Activated T-helper 1 cell treated with anti-CD3 and anti-CD28 coated beads, Interleukin-2, amount 50 U/mL, for 16 hours (primary cell): ENCODE measurements at regions not wholly inside any gene's neighbourhood (a gene's known extent, or its start where the extent isn't known, plus 50 kb on each side); places are given as distances from the start of the nearest gene placed in this dataset.

Experiments
- DNase-seq, 2 donors: peaks; one replicate each; pipeline ENCODE4 v3.0.0-alpha.2; 2020; ENCODE audit warnings: low read depth in 1 of 2, low spot score in 1 of 2

DNA sequence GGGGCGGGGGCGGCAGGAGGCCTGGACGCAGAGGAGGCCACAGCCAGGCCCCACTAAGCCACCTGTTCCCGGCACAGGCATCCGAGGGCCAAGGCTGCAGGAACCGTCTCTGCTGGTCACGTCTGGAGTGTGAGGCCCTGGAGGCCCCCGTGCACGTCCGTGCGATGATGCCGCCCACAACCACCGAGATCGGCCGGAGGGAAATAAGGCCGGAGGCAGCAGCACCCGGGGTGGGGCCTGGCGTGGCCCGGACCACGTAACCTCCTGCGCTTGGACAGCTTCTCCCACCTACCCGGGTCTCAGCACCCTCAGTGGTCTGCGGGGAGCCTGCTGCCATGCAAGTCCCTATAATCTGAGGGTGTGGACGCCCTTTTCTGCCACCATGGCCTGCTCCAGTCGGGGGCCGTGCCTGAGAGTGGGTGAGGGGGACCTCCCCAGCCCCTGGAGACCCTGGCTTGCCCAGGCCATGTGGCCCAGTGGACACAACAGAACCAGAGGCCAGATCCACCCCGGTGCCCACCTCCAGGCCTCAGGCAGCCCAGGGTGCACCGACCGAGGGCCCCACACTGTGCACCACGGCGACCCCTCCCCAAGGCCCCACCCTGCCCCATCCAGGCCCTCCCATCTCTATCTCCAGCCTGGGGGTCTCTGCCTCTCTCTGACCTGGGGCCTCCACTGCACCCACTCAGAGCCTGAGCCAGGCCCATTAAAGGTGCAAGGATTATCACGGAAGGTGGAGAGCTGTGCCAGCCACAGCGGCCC lies 83.1 kb downstream of the PDGFA start:
- no peak for DNase-seq

- no peak for DNase-seq
Observed at GRCh38 chr7:437329-438251, 82.1 kb downstream of the PDGFA start.

- no peak for DNase-seq
Observed at GRCh38 chr7:438361-438760, 81.3 kb downstream of the PDGFA start.

- no peak for DNase-seq
Observed at GRCh38 chr7:438916-439315, 80.7 kb downstream of the PDGFA start.

DNA sequence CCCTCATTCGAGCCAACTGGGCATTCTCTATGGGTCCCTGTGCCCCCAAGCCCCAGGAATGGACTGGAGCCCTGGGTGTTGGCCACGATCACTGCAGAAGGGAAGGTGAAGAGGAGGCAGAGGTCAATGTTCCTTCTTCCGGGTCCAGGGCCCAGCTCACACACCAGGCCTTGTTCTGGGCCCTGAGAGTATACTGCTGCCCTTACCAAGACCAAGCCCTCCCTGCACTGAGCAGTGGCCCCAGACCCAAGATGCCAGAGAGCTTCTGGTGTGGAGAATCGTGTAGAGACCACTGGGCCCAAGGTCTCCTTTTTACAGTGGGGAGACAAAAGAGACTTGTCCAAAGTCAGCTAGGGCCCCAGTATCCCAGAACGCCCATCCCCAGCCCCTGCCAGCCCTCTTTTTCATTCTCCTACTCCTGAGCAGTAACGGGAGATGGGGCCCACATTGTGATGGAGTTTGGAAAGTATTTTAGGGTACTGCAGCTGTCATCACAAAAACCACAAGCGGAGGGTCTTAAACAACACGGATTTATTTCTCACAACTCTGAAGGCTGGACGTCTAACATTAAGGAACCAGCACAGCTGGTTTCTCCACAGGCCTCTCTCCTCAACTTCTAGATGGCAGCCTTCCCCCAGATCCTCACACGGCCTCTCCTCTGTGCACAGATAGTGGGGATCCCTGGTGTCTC lies 79.4 kb downstream of the PDGFA start:
- DNase-seq: no peak

DNA sequence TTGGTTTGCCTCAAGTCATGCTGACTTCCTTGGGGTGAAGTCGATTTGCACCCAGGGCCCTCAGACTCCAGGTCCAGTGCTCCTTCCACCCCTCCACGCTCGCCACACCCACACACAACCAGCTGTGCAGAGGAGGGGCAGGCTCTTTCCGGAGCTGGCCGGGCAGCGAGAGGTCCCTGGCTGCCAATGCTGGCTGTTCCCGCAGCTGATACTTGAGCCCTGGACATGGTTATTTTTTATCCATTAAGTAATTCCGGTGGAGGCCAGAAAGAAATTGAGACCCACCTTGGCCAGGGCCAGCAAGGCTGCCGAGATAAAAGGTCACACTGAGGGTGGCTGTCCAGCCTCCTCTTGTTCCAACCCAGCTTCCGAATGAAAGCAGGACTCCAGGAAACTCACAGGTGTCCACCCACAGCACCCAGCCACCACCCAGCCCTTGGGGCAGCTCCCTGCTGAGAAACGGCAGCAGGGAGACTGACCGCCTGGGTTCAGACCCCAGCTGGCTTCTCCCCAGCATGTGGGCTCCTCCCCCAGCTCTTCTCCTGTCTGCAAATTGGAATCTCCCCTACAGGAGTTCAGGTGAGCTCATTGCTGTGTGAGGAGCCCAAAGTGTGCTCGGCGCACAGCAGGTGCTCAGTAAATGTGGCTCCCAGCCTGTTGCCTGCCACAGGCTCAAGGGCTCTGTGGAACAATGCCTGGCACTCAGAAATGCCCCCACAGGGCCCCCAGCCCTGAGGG lies 77.8 kb downstream of the PDGFA start:
- no peak for DNase-seq

- no peak for DNase-seq
Observed at GRCh38 chr7:442457-442856, 77.2 kb downstream of the PDGFA start.

DNA sequence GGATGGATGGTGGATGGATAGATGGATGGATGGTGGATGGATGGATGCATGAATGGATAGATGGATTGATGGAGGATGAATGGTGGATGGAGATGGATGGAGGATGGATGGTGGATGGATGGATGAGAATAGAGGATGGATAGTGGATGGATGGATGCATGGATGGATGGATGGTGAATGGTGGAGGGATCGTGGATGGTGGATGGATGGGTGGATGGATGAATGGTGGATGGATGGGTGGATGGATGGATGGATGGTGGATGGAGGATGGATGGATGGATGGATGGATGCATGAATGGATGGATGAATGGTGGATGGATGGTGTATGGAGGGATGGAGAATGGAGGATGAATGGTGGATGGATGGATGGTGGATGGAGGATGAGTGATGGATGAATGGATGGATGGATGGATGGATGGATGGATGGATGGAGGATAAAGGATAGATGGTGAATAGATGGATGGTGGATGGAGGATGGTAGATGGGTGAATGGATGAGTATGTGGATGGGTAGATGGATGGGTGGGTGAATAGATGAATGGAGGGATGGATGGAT lies 76.3 kb downstream of the PDGFA start:
- DNase-seq: no peak

- no peak for DNase-seq
Observed at GRCh38 chr7:444606-445005, 75.0 kb downstream of the PDGFA start.

DNA sequence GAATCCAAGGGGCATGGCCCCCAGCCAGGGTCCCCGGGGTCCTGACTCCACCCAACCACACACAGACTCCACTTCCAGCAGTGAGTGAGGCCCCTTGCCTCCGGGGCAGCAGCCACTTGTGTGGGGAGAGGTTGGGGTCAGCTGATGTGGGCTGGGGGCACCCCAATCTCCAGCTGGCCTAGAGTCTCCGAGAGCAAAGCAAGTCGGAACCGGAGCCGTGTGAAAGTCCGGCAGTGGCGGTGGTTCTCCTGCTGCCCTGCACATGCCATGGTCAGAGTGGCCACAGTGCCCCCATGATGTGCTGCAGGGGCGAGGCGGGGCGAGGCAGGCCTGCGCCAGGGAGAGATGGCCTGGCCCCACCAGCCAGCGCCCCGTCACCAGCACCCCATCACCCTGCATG lies 74.6 kb downstream of the PDGFA start:
- no peak for DNase-seq

DNA sequence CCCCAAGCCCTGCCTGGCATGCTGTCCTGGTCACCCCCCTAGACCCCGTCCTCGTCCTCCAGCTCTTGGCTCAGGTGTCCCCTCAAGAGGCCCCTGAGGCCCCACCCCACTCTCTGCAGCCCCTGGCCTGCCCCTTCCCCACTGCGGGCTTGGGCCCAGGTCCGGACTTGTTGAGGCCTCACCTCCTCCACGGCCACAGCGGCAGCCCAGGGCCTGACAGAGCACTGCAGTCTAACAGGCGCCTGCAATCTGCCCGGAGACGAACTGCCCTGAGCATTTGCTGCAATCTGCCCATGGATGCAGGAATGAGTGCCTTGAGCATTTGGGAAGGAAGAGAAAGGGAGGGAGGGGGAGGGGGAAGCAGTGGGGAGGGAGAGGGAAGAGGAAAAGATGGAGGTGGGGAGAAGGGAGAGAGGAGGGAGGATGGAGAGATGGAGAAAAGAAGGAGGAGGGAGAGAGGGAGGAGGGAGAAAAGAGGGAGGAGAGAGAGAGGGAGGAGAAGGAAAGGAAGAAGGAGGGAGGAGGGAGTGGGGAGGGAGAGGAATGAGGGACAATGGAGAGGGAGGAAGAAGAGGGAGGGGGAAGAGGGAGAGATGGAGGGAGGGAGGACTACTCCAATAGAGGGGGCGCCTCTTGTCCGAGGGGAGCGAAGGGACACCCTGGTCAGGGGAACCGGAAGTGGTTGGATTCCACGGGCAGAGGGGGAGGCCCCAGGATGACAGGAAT lies 73.9 kb downstream of the PDGFA start:
- no peak for DNase-seq

DNA sequence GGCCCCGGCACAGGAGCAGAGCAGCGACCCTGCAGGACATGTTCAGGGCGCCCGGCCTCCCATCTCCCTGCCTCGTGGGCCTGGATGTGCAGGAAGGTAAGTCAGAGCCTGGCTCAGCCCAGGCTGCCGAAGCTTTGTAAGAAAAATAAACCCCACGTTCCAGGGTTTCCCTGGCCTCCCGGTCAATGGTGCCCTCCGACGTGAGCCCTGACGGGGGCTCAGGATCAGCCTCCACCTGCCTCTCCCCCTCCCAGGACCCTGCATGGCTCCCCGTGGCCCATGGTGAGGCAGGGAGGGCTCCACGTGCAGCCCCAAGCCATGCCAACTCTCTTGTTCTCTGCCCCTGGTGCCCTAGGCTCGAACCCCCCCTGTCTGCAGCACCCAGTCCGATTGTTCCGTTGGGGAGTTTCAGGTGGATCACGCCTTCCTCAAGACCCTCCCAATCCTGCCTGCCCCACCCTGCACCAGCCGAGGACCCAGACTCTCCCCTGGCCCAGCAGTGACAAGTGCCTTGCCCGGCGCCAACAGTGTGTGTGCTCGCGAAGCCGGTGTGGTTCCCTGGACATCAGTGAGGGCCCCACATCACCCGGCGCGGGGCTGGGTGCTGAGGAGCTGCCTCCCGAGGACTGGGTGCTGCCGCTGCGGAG lies 73.2 kb downstream of the PDGFA start:
- DNase-seq: no peak
